ENCODE measurements at regions not wholly inside any gene's neighbourhood (a gene's known extent, or its start where the extent isn't known, plus 50 kb on each side); places are given as distances from the start of the nearest gene placed in this dataset.

GRCh38 chr4:156248917-156249316 lies 295.3 kb upstream of the CTSO start:
- no peak for TF ChIP-seq JUN (IDR thresholded peaks at IDR 0.05; ENCODE audit: borderline replicate concordance, insufficient read depth, insufficient read length, low read depth)
- TF ChIP-seq, protein P1, sequence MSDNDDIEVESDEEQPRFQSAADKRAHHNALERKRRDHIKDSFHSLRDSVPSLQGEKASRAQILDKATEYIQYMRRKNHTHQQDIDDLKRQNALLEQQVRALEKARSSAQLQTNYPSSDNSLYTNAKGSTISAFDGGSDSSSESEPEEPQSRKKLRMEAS (IDR thresholded peaks at IDR 0.05; ENCODE audit: insufficient read depth, insufficient read length), result no peak

All from endothelial cell of umbilical vein (primary cell).